ENCODE measurements at regions not wholly inside any gene's neighbourhood (a gene's known extent, or its start where the extent isn't known, plus 50 kb on each side); places are given as distances from the start of the nearest gene placed in this dataset.

DNA sequence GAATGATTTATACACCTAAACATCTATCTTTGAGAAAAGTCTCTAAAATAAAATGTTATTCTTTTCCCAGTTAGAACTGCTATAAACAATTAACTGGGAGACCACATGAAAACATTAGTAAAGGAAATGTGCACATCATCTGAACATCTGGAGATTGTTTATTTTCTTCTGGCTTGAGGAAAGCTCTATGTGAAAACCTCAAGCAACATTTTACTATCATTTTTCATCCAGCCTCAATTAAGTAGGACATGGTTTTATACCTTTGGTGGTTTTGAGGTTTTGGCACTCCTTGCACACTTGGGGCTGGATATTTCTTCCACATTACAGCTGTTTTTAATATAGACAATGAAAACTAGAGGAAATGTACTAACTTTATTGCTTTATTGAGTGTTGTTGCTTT, 609.5 kb upstream of the SLC8A1 start:
- DNase-seq (ENCODE audit: low spot score) = no peak
- H3K4me3 Mint-ChIP-seq = no peak overlapping the region
- no peaks in the 10 kb centered on the region for H3K4me1 Mint-ChIP-seq (ENCODE audit: low read depth)
- peaks cover 8% of the 10 kb centered on the region for H3K9me3 Mint-ChIP-seq
- H3K27ac Mint-ChIP-seq = no peak overlapping the region
- H3K27me3 Mint-ChIP-seq (ENCODE audit: low read depth) = no peaks in the 10 kb centered on the region
- H3K36me3 Mint-ChIP-seq (ENCODE audit: low read depth) = no peaks in the 10 kb centered on the region

DNA sequence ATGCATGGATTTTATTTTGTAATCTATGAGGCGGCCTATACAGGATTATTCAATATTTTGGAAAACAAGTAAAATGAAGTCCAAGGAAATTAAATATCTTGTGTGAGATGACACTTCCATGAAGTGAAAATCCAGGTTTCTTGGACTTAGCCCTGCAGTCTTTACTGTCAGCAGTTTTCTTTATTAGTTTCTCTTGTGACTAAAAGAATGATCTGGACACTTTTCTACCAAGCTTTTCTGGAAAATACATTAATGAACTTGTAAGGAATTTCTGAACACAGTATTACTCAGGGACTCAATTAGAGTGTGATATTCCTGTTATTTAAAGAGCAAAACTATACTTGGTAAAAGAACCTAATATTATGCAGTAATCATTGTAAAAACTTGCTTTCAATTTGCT, 610.4 kb upstream of the SLC8A1 start:
- H3K4me3 Mint-ChIP-seq = no peak overlapping the region
- no peaks in the 10 kb centered on the region for H3K36me3 Mint-ChIP-seq (ENCODE audit: low read depth)
- no peaks in the 10 kb centered on the region for H3K27me3 Mint-ChIP-seq (ENCODE audit: low read depth)
- no peaks in the 10 kb centered on the region for H3K4me1 Mint-ChIP-seq (ENCODE audit: low read depth)
- H3K9me3 Mint-ChIP-seq = peaks cover 8% of the 10 kb centered on the region
- no peak overlapping the region for H3K27ac Mint-ChIP-seq
- no peak for DNase-seq (ENCODE audit: low spot score)

DNA sequence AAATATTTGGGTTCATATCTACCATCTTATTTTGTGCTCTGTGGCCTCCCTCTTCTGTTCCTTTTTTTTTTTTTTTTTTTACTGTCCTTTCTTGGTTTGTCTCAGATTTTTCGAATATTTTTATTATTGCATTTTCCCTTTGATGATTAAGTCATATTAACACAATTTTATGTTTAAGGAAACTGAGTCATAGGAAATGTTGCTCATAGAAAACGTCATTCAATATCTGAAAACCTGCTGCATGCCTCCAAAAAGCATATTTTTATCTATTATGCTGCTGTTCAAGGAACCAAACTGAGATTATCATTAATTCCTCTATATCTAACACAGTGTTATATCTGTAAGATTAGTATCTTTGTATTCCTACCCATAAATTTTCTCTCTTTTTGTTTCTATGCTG, 614.3 kb upstream of the SLC8A1 start:
- no peaks in the 10 kb centered on the region for H3K36me3 Mint-ChIP-seq (ENCODE audit: low read depth)
- DNase-seq (ENCODE audit: low spot score) = no peak
- H3K9me3 Mint-ChIP-seq = no peaks in the 10 kb centered on the region
- H3K27me3 Mint-ChIP-seq (ENCODE audit: low read depth) = no peaks in the 10 kb centered on the region
- no peaks in the 10 kb centered on the region for H3K4me1 Mint-ChIP-seq (ENCODE audit: low read depth)
- H3K4me3 Mint-ChIP-seq = no peak overlapping the region
- H3K27ac Mint-ChIP-seq = no peak overlapping the region

DNA sequence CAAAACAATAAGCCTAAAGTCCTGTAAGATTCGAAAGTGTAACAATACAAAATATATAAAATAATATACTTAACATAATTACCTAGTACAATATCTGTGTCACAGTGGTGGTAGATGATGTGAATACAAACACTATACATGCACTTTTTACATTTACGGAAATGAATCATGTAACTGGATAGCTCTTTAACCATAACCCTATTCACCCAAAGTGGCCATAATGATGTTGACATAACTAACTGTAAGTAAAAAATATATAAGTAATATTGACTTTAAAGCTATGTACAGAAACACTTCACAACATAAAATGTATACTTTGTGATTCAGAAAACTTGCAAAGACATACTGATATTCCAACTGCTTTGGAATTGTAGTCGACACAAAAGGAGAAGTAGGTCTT, 616.9 kb upstream of the SLC8A1 start:
- no peak for DNase-seq (ENCODE audit: low spot score)
- H3K27ac Mint-ChIP-seq = no peak overlapping the region
- H3K27me3 Mint-ChIP-seq (ENCODE audit: low read depth) = no peaks in the 10 kb centered on the region
- no peaks in the 10 kb centered on the region for H3K4me1 Mint-ChIP-seq (ENCODE audit: low read depth)
- no peaks in the 10 kb centered on the region for H3K36me3 Mint-ChIP-seq (ENCODE audit: low read depth)
- no peak overlapping the region for H3K4me3 Mint-ChIP-seq
- no peaks in the 10 kb centered on the region for H3K9me3 Mint-ChIP-seq

DNA sequence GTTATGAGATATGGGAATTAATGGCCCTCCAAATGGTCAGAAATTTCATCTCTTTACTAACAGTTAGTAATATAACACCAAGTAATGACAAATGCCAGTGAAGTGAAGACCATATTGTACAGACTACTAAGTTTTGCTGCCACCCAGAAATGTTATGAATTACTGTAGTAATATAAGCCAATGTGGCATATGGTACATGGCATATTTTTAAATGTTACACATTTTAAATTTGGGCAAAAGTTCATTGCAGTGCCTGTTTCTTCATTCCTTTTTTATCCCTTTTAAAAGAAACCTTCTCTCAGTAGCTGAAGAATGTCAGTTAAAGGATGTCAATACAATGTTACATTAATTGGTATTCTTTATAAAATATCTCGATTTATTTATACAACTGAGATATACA, 626.5 kb upstream of the SLC8A1 start:
- Mint-ChIP-seq H3K36me3 (ENCODE audit: low read depth) (no peaks in the 10 kb centered on the region), H3K4me3 (no peak overlapping the region), H3K27ac (no peak overlapping the region), H3K4me1 (ENCODE audit: low read depth) (no peaks in the 10 kb centered on the region), H3K9me3 (no peaks in the 10 kb centered on the region), H3K27me3 (ENCODE audit: low read depth) (no peaks in the 10 kb centered on the region)
- no peak for DNase-seq (ENCODE audit: low spot score)

DNA sequence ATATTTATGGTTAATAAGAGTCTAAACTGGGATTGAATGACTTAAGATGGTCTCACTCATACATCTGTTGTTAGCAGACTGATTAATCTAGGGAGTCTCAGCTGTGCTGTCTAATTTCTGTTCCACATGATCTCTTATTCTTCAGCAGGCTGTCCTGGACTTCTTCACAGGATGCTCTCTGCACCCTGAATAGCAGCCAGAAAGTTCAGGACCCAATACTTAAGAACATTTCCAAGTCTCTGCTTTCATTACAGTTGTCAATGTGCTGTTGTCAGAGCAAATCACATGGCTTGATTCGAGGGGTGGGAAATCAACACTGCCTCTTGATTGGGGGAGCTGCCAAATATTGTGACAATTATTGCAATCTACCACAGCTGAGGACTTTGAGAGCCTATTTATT, 627.1 kb upstream of the SLC8A1 start:
- DNase-seq (ENCODE audit: low spot score) = no peak
- Mint-ChIP-seq H3K4me3 (no peak overlapping the region), H3K27me3 (ENCODE audit: low read depth) (no peaks in the 10 kb centered on the region), H3K9me3 (peaks cover 4% of the 10 kb centered on the region), H3K36me3 (ENCODE audit: low read depth) (no peaks in the 10 kb centered on the region), H3K27ac (no peak overlapping the region), H3K4me1 (ENCODE audit: low read depth) (no peaks in the 10 kb centered on the region)

DNA sequence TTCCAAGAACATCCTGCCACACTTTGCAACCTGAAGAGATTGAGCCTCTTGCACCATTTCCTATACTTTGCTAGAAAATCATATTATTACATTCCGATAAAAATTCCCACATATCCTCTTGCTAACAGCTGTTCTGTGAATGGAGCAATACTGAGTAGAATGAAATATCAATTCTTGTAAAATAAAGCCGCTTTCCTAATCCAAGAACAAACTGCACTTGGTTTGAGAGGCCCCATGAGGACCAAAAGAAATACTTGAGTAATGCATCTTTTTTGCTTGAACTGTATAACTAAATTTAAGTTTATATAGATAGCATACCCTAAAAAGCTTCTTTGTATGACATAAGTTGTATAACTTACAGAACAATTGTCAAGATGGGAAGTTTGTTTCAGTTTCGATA, 632.4 kb upstream of the SLC8A1 start:
- peaks cover 12% of the 10 kb centered on the region for H3K9me3 Mint-ChIP-seq
- no peak overlapping the region for H3K27ac Mint-ChIP-seq
- DNase-seq (ENCODE audit: low spot score) = no peak
- H3K27me3 Mint-ChIP-seq (ENCODE audit: low read depth) = no peaks in the 10 kb centered on the region
- H3K4me3 Mint-ChIP-seq = no peak overlapping the region
- H3K36me3 Mint-ChIP-seq (ENCODE audit: low read depth) = no peaks in the 10 kb centered on the region
- no peaks in the 10 kb centered on the region for H3K4me1 Mint-ChIP-seq (ENCODE audit: low read depth)

DNA sequence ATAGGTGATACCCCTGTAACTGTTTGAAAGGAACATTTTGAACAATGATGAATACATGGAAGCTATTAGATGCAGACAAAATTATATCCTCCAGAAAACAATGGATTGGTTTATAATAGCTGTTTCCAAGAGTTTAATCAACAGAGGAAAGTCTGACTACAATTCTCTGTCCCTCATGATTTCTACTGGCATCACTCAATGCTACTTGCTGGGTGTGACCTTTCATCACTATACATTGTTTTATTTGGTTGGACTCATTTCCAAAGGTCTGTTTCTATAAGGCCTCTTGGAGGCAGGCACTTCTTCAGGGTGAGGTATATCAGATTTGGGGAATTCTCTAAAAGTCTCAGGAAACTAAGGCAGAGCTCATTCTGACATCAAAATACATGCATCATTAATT, 636.1 kb upstream of the SLC8A1 start:
- H3K4me1 Mint-ChIP-seq (ENCODE audit: low read depth) = no peaks in the 10 kb centered on the region
- no peak for DNase-seq (ENCODE audit: low spot score)
- H3K27ac Mint-ChIP-seq = no peak overlapping the region
- peaks cover 12% of the 10 kb centered on the region for H3K9me3 Mint-ChIP-seq
- no peaks in the 10 kb centered on the region for H3K27me3 Mint-ChIP-seq (ENCODE audit: low read depth)
- no peaks in the 10 kb centered on the region for H3K36me3 Mint-ChIP-seq (ENCODE audit: low read depth)
- no peak overlapping the region for H3K4me3 Mint-ChIP-seq

DNA sequence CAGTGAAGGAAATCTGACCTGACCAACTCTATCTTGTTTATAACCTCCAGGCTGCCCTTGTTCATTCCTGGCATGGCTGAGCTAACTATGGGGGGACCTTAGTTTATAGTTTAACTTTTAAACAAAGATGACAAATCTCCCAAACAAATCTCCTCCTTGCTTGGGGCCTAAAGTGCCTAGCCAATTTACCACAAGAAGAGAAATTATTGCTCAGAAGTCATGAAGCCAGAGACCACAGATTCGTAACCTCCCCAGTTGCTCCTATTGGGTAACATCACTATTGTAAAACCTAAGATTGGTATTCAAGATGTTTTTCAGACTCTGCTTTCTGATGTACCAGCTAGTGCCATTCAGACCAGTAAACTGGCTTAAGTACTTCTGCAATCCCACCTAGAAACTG, 649.4 kb upstream of the SLC8A1 start:
- Mint-ChIP-seq H3K4me3 (no peak overlapping the region), H3K27ac (no peak overlapping the region), H3K27me3 (ENCODE audit: low read depth) (no peaks in the 10 kb centered on the region), H3K36me3 (ENCODE audit: low read depth) (no peaks in the 10 kb centered on the region), H3K9me3 (peaks cover 4% of the 10 kb centered on the region), H3K4me1 (ENCODE audit: low read depth) (no peaks in the 10 kb centered on the region)
- no peak for DNase-seq (ENCODE audit: low spot score)

DNA sequence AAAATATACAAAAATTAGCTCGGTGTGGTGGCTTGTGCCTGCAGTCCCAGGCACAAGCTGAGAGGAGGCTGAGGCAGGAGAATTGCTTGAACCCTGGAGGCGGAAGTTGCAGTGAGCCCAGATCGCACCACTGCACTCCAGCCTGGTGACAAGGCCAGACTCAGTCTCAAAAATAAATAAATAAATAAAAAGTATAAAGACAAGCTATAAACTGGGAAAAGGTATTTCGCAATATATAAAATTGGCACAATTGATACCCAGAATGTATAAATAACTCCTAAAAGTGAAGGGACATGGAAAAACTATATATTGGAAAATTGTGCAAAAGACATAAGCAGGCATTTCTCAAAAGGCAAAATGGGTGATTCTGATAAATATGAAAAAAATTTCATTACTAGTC, 657.9 kb upstream of the SLC8A1 start:
- Mint-ChIP-seq H3K9me3 (no peaks in the 10 kb centered on the region), H3K27me3 (ENCODE audit: low read depth) (no peaks in the 10 kb centered on the region), H3K36me3 (ENCODE audit: low read depth) (no peaks in the 10 kb centered on the region), H3K4me1 (ENCODE audit: low read depth) (peaks cover 4% of the 10 kb centered on the region), H3K27ac (no peak overlapping the region), H3K4me3 (no peak overlapping the region)
- no peak for DNase-seq (ENCODE audit: low spot score)

DNA sequence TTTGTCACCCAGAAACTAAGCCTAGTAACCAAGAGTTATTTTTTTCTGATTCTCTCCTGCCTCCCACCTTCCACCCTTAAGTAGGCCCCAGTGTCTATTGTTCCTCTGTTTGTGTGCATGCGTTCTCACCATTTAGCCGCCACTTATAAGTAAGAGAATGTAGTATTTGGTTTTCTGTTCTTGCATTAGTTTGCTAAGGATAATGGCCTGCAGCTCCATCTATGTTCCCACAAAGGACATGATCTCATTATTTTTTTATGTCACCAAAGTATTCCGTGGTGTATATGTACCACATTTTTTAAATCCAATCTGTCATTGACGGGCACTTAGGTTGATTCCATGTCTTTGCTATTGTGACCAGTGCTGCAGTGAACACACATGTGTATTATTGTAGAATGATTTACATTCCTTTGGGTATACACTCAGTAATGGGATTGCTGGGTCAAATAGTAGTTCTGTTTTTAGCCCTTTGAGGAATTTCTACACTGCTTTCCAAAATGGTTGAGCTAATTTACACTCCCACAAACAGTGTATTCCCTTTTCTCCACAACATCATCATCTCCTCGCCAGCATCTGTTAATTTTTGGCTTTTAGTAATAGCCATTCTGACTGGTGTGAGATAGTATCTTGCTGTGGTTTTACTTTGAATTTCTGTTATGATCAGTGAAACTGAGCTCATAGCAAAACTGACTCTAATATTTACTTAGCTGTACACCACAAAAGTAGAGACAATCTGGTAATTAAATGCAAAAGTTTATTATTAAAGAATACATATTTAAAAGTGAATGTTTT, 660.1 kb upstream of the SLC8A1 start:
- peaks cover 4% of the 10 kb centered on the region for H3K4me1 Mint-ChIP-seq (ENCODE audit: low read depth)
- no peaks in the 10 kb centered on the region for H3K9me3 Mint-ChIP-seq

DNA sequence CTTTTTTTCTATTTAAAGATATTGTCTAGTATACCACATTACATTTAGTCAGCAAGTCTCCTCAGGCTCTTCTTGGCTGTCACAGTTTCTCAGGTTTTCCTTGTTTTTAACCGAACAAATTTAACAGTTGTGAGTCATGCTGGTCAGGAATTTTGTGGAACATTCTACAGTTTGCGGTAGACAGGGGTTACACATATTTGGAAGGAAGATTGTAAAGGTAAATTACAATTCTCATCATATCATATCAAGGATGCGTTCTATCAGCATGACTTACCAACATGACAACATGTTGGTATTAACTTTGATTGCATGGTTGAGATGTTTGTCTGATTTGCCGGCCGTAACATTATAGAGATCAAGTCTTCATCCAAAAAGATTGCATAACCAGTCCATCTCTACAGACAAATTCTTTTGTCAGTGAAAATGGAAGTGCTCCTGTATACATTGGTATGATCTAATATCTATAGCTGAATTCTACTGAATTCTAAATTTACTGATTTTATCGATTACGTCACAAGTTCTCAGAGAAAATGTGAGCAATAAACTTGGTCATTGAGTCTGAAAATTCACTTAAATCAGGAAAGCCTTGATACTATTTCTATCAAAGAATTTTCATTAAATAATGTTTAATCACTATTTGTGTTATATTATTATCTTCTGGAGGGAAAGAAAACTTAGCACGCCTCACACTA, 664.4 kb upstream of the SLC8A1 start:
- Mint-ChIP-seq H3K4me3 (no peak overlapping the region), H3K4me1 (ENCODE audit: low read depth) (peaks cover 4% of the 10 kb centered on the region), H3K27me3 (ENCODE audit: low read depth) (no peaks in the 10 kb centered on the region), H3K27ac (no peak overlapping the region), H3K36me3 (ENCODE audit: low read depth) (no peaks in the 10 kb centered on the region), H3K9me3 (no peaks in the 10 kb centered on the region)
- DNase-seq (ENCODE audit: low spot score) = no peak

More for the DNA sequence above, 660.1 kb upstream of the SLC8A1 start:
- Mint-ChIP-seq H3K27ac (no peak overlapping the region), H3K36me3 (ENCODE audit: low read depth) (no peaks in the 10 kb centered on the region), H3K27me3 (ENCODE audit: low read depth) (no peaks in the 10 kb centered on the region), H3K4me3 (no peak overlapping the region)
- no peak for DNase-seq (ENCODE audit: low spot score)

DNA sequence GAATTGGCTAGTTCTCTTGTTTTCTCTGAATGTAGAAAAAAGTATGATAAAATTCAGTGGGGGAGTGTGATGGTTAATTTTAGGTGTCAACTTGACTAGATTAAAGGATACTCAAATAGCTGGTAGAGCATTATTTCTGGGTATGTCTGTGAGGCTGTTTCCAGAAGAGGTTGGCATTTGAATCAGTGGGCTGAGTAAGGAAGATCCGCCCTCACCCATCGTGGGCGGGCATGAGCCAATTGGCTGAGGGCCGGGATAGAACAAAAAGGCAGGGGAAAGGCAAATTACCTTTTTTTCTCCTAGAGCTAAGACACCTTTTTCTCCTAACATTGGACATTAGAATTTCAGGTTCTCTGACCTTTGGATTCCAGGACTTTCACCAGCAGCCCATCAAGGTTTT, 667.6 kb upstream of the SLC8A1 start:
- no peaks in the 10 kb centered on the region for H3K27me3 Mint-ChIP-seq (ENCODE audit: low read depth)
- H3K27ac Mint-ChIP-seq = no peak overlapping the region
- DNase-seq (ENCODE audit: low spot score) = no peak
- H3K4me3 Mint-ChIP-seq = no peak overlapping the region
- no peaks in the 10 kb centered on the region for H3K36me3 Mint-ChIP-seq (ENCODE audit: low read depth)
- no peaks in the 10 kb centered on the region for H3K4me1 Mint-ChIP-seq (ENCODE audit: low read depth)
- no peaks in the 10 kb centered on the region for H3K9me3 Mint-ChIP-seq

DNA sequence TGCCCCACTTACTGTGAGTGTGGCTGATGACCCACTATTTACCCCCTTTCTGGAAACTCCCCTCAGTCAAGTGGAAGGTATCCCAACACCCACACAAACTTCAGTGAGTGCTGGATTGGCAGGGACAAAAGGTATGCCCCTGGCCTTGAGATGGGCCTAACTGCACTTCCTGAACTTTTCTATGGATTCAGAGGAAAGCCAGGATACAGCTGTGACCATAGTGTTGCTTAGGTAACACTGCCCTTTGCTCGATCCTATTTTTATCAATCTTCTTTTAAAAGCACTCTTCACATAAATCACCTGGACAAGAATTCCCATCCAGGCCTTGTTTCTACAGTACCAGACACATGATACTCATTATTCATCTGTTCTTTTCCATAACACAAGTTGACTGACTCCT, 671.5 kb upstream of the SLC8A1 start:
- Mint-ChIP-seq H3K9me3 (no peaks in the 10 kb centered on the region), H3K27me3 (ENCODE audit: low read depth) (no peaks in the 10 kb centered on the region), H3K4me1 (ENCODE audit: low read depth) (no peaks in the 10 kb centered on the region), H3K27ac (no peak overlapping the region), H3K36me3 (ENCODE audit: low read depth) (no peaks in the 10 kb centered on the region), H3K4me3 (no peak overlapping the region)
- no peak for DNase-seq (ENCODE audit: low spot score)

DNA sequence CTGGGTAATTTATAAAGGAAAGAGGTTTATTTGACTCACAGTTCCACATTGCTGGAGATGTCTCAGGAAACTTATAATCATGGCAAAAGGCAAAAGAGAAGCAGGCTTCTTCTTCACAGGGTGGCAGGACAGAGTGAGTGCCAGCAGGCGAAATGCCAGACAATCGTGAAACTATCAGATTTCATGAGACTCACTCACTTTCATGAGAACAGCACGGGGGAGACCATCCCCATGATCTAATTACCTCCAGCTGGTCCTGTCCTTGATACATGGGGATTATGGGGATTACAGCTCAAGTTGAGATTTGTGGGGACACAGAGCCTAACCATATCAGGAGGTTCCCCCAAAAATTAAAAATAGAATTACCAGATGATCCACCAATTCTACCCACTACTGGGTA, 675.5 kb upstream of the SLC8A1 start:
- H3K4me1 Mint-ChIP-seq (ENCODE audit: low read depth) = no peaks in the 10 kb centered on the region
- H3K4me3 Mint-ChIP-seq = no peak overlapping the region
- no peaks in the 10 kb centered on the region for H3K36me3 Mint-ChIP-seq (ENCODE audit: low read depth)
- H3K27ac Mint-ChIP-seq = no peak overlapping the region
- H3K27me3 Mint-ChIP-seq (ENCODE audit: low read depth) = peaks cover 2% of the 10 kb centered on the region
- no peak for DNase-seq (ENCODE audit: low spot score)
- no peaks in the 10 kb centered on the region for H3K9me3 Mint-ChIP-seq

All from T-helper 2 cell treated with Interferon-gamma antibody and Interleukin-4, amounts not matched to agents 5 μg/mL and 100 μg/mL, for 36 hours (primary cell).